ENCODE measurements at regions not wholly inside any gene's neighbourhood (a gene's known extent, or its start where the extent isn't known, plus 50 kb on each side); places are given as distances from the start of the nearest gene placed in this dataset.

GRCh38 chr20:36104244-36104643 lies 50.3 kb upstream of the EPB41L1 start:
- H3K9me3 ChIP-seq (ENCODE audit: control insufficient read depth, insufficient read depth, low read length), result no peaks in the 10 kb centered on the region
- H3K27me3 ChIP-seq (ENCODE audit: control insufficient read depth, insufficient read depth, low read length), result peaks cover 14% of the 10 kb centered on the region
- H3K27ac ChIP-seq (ENCODE audit: low read length), result no peak overlapping the region
- H3K4me3 ChIP-seq (ENCODE audit: low read length), result no peak overlapping the region
- no peak for DNase-seq (ENCODE audit: low read depth, low spot score)
- WGBS (ENCODE audit: insufficient coverage, insufficient read length), result no CpG with 5 or more reads among the region's 7 CpGs
- H3K36me3 ChIP-seq (ENCODE audit: control insufficient read depth, insufficient read depth, low read length), result no peaks in the 10 kb centered on the region
- peaks cover 2% of the 10 kb centered on the region; the same call in 1 of the 2 replicates for H3K4me1 ChIP-seq (ENCODE audit: control insufficient read depth, insufficient read depth, low read length)

Data from iPS DF 6.9 (cell line).